ENCODE measurements at regions not wholly inside any gene's neighbourhood (a gene's known extent, or its start where the extent isn't known, plus 50 kb on each side); places are given as distances from the start of the nearest gene placed in this dataset.

DNA sequence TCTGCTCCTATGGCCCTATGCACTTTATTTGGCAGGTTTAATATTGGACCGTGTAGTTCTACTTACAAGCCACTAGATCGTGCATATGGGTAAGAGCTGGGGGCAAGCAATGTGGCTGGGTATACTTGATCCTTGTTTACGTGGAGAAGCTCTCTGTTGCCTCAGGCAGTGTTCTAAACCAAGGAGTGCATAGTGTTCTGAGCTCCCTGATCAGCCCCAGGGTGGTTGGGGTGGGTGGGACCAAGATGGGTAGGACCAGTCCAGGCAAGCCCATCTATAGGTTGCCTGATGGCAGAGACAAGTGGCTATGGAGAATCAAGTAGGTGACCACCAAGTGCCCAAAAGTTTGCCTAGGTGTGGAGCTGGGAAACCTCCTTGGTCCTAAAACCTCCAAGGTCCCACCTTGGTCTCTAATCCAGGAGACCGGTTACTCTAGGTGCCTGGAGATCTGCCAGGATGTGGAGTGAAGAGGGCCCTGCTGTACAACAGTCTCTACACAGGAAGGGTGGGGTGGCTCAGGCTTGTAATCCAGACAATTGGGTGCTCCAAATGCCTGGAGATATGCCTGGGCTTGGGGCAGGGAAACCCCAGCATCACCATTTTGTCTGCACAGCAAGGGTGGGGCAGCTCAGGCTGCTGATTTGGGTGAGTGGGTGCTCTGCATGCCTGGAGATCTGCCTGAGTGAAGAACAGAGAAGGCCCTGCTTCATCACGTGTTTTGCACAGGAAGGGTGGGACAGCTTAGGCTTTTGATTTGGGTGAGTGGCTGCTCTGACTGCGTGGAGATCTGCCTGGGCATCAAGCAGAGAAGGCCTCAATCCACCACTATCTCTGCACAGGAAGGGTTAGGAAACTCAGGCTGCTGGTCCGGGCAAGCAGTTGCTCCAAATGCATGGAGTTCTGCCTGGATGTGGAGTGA lies 659.8 kb downstream of the TLE4 start:
- no peak for DNase-seq (ENCODE audit: low spot score)

DNA sequence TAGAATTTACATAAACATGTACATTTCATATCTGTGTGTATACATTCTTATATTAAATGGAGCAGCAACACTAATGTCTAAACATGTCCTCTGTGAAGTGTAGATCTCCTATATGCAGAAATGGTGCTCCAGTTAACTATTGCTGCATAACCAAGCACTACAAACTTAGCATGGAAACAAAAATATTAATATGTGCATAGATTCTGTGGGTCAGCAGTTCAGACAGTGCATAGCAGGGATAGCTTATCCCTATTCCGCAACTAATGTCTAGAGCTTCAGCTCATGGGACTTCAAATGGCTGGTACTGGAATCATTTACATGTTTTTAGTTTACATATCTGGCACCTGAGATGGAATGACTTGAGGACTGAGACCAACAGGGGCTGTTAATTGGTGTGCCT lies 652.1 kb downstream of the TLE4 start:
- DNase-seq (ENCODE audit: low spot score): no peak

DNA sequence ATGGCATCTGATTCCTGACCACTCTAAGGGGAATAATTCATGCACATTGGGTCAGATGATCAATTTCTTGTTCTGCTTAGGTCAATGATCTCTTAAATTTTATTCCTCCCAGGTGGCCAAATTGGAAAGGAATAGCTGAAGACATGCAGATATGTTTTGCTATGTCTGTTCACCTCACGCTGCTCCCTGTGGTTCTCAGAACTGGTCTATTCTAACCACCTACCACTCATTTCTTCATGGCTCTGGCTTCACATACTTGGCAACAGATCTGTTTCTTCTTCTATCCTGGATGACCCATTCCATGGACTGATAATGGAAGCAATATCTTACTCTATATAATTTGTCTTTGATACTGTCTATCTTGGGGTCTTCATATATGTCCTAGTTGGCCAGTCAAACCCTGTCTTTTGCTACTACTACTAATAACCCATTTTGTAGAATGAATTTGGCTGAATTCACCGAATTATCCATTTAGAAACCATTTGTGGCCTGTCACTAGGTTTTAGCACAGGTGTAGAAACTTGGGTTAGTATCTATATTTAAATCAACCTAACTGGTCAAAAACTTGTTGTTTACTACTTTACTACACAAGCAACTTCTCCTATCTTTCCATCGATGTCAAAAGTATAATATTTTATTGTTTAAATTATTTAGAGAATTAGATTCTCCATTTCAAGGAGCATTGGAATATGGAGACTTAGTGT lies 650.9 kb downstream of the TLE4 start:
- DNase-seq (ENCODE audit: low spot score): no peak

DNA sequence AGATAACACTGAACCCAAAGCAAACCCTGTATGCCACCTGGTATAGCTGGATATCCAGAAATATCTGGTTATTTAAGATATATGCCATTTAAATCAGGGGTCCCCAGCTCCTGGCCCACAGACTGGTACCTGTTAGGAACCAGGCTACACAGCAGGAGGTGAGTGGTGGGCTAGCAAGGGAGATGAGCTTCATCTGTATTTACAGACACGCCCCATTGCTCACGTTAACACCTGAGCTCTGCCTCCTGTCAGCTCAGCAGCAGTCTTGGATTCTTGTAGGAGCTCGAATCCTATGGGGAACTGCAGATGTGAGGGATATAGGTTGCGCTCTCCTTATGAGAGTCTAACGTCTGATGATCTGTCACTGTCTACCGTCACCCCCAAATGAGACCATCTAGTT lies 646.6 kb downstream of the TLE4 start:
- no peak for DNase-seq (ENCODE audit: low spot score)

DNA sequence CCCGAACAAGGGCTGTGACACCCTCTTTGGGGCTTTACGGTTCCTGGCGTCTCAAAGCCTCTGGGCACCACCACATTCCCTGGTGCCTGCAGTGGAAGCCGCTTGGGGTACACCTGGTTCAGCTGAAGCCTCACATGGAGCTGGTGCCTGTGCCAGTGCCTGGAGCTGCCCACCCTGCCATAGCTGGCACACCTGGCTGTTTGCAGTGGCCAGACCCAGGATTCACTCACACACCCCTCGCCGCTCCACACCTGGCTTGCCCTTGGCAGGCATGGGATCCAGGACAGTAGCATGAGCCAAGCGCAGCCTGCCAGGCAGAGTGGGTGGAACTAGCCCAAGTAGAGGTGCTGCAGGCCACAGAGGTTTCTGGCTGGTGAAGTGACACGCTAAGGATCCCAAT lies 641.8 kb downstream of the TLE4 start:
- DNase-seq (ENCODE audit: low spot score): no peak

DNA sequence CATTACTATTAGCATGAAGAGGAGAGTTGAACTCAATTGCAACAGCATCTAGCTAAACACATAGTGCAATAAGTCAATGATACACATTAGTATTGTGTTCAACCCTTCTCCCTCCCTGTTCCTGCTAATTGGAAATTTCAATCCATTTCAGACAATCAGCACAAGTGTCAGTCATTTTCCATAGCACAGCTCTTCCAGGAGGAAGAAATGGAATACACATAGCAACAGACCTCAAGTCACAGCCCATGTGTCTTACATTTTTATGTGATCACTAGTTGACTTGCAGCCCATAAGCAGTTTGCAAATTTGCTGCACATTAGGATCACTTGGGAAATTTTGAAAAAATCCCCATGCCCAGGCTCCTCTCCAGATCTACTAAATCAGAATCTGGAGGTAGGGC lies 636.9 kb downstream of the TLE4 start:
- no peak for DNase-seq (ENCODE audit: low spot score)

DNA sequence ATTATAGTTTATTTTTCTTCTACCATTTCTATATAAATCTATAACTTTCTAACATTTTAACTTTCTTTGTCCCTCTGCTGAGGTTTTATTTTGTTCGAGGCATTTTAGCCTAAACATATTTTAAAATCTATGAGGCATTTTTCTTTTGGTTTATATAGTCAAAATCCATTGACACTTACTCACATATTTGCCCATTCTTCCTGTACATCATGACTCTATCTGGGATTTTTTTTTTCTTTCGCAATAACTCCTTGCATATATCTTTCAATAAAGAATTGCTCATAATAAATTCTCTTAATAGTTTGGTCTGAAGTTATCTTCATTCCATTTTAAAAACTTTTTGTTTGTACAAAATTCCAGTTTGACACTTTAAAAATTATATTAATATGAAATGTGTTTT lies 632.3 kb downstream of the TLE4 start:
- no peak for DNase-seq (ENCODE audit: low spot score)

DNA sequence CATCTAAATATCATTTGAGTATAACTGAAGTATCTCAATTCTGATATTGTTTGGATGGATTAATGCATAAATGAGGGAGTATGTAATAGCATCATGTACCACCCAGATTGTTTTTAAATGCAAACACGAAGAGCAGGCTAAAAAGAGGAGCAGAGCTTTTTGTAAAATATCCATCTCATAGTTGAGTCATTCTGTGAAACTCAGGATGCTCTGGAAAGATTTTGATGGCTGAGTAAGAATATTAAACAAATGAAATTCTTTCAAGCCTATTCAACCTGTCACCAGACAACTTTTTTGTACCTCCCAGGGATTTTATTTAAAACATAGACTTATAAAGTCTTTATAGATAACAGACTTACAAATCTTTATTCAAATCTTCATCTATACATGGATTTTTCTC lies 625.9 kb downstream of the TLE4 start:
- peak; percentile 12 for DNase-seq (ENCODE audit: low spot score)

DNA sequence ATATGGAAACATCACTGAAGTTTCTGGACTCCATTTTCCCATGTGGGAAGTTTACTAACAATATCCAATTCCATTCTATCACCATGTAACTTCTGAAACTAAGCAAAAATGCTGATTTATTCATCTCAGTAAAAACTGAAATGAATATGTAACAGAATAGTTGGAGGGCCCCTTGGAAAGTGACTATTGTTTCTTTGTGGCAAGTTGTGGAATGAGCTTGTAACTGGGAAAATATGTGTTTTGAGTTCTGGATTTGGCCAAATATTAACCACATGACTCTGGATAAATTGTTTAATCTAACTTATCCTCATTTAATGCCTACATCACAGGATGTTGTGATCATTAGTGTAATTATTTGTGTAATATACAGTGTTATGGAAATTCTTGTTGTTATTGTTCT lies 619.3 kb downstream of the TLE4 start:
- DNase-seq (ENCODE audit: low spot score): peak; percentile 18

DNA sequence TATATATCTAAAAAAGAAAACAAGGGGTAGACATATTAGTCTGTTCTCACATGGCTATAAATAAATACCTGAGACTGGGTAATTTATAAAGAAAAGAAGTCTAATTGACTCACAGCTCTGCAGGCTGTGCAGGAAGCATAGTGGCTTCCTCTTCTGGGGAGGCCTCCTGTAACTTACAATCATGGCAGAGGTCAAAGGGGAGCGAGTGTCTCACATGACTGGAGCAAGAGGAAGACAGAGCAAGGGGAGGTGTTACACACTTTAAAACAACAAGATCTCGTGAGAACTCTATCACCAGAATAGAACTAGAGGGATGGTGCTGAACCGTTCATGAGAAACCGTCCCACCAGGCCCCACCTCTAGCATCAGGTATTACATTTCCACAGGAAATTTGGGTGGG lies 616.8 kb downstream of the TLE4 start:
- DNase-seq (ENCODE audit: low spot score): peak; percentile 20

DNA sequence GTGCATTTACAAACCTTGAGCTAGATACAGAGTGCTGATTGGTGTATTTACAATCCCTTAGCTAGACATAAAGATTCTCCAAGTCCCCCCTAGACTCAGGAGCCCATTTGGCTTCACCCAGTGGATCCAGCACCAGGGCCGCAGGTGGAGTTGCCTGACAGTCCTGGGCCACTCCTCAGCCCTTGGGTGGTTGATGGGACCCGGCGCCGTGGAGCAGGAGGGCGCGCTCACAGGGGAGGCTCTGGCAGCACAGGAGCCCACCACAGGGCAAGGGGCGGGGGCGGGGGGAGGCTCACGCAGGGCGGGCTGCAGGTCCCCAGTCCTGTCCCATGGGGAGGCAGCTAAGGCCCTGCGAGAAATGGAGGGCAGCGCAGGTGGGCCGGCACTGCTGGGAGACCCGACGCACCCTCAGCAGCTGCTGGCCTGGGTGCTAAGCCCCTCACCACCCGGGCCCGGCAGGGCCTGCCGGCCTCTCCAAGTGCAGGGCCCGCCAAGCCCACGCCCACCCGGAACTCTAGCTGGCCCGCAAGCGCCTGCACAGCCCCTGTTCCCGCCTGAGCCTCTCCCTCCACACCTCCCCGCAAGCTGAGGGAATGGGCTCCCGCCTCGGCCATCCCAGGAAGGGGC lies 613.5 kb downstream of the TLE4 start:
- no peak for DNase-seq (ENCODE audit: low spot score)

DNA sequence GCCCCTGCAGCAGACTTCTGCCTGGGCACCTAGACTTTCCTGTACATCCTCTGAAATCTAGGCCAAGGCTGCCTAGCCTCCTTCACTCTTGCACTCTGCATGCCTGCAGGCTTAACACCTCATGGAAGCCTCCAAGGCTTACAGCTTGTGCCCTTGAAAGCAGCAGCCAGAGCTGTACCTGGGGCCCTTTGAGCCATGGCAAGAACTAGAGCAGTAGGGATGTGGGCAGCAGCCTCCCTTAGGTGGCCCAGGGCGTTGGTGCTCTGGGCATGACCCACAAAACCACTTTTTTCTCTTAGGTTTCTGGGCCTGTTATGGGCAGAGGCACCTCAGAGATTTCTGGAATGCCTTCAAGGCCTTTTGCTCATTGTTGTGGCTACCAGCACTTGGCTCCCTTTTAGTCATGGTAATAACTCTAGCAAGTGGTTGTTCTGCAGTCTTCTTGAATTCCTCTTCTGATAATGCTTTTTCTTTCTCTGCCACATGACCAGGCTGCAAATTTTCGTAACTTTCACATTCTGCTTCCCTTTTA lies 606.2 kb downstream of the TLE4 start:
- peak; percentile 37 for DNase-seq (ENCODE audit: low spot score)

DNA sequence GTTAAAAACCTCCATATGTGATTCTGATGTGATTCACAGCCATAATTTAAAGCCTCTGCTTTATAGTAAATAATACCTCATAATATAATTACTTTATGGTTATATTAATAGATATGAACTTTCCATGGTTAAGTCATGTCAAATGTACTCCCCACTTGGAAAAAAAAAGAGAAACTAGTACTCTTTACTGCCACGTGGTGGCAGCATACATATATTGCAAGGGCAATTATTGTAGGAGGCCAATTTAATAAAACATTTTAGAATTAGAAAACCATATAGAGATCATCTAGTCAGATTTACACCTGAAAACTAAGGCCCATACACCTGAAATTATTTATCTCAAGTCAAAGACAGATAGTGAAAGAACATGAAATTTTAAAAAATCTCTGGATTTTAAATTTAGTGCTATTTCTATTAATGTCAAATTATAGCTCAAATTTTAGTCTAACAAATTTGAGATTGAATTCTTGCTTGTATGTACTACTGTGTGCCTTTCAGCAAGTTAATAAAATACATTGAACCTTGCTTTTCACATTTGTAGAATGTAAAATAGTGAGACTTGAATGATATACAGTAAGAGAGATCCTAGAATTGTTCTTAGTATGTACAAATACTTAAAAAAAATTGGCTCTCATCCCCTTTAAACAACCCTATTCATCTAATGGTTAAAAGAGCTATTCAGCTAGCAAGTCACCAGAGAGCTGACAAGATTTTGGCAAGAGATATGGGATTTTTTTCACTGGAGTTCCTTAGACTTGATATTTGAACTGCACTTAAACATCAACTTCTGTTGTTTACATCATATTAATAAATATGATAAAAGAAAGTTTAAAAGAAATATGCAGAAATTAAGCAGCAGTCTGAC lies 603.8 kb downstream of the TLE4 start:
- DNase-seq (ENCODE audit: low spot score): peak; percentile 50

DNA sequence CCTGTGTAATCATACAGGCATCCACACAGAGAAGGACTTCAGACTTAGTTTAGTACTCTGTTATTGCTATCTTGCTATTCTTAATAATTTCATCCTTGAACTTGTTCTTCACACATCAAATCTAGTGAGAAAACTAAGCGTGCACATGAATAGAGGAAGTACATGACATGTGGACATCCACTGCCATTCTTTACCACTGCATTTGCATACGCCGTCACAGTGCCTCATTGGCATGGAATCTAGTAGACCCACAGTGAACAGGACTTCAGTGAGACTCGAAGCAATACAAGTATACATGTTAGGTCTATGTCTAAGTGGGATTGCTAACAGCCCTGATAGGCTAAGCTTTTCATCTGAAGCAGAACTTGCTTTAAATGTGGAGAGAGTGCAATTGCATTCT lies 592.1 kb downstream of the TLE4 start:
- DNase-seq (ENCODE audit: low spot score): no peak

DNA sequence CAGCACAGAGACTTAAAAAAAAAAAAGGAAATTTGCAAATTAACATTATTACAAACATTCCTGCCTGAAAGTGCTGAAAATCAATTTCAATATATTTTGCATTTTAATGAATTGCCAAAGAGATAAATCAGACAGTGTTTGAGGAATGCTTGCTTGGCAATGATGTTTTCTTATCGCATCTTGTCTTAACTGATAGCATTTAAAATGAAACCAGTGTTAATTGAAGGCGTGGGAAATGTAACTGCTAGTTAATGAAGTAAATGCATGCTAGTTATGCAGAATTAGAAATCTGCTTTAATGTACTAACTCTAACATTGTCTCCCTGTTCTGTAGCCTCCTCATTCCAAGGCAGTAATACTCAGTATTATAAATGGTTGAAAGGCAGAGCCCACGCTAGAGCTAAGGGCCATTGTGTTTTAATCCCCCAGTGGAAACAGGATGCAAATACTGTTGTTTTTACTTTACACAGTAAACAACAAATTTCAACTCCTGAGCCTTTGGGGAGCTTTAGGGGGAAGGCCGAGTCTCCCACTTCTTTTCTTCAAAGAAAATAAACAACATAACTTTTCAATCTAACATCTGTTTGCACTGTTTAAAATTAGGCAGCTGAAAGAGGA lies 586.9 kb downstream of the TLE4 start:
- no peak for DNase-seq (ENCODE audit: low spot score)

DNA sequence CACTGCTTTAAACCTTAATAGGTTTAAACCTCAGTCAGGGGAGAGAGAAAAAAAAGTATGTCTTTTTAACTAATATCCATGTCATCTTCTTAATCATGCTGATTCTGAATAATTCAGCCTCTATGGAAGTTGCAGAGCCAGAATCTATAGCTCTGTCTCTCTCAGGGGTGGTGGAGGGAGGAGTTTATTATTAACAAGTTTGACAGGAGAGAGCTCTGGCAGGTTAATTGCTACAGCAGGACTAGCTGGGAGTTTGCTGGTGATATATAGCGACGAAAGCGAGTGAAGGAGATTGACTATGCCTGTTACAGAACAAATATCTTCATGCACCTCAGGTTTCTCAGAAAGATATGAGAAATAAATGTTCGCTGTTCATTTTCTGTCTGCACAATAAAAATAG lies 586.4 kb downstream of the TLE4 start:
- no peak for DNase-seq (ENCODE audit: low spot score)

DNA sequence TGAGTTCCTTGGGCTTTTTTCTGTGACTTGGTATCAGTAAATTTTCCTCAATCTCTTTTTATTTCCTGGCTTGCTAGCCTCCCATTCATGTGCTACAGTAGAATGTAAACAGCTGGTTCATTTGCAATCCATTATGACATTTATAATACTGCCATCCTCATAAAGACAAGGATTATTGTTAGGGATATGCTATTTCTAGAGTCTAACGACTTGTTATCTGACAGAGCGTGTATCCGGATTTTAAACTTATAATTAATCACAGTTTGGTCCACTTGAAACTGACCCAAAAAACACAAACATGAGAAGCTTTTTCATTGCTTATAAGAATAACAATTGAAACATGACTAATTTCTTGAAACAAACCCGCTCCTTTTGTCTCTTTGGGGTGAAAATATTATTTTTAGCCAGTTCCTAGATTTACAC lies 585.8 kb downstream of the TLE4 start:
- no peak for DNase-seq (ENCODE audit: low spot score)

DNA sequence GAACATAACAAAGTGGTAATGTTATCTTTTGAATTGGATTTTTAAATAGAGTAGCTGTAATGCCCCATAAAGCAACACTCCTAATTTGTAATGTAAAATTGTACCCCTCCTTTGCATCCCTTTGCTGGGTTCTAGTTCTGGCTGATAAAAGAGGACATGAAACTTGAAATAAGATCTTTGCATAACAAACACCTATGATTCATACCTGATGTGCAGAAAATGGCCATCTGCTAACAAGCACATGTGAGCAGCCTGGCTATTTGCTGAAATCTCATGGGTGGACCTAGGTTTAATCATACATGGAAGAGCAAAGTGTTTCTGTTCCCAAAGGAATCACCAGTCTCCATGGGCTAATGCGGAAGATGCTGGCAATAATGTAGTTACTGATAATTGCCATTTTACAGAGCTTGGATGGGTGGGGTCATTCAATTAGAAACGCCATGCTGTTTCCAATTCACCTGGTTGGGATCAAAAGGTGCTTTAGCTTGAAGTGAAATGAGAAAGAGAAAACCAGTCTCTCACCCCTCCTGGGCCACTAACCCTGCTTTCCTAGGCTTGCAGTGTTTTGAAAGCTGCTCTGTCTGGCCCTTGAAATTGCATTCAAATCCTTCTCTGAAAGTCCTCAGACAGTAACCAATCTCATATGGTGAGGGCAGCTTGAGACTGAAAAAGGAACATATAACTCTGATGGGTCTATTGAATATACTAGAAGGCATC lies 585.1 kb downstream of the TLE4 start:
- peak; percentile 5 for DNase-seq (ENCODE audit: low spot score)

DNA sequence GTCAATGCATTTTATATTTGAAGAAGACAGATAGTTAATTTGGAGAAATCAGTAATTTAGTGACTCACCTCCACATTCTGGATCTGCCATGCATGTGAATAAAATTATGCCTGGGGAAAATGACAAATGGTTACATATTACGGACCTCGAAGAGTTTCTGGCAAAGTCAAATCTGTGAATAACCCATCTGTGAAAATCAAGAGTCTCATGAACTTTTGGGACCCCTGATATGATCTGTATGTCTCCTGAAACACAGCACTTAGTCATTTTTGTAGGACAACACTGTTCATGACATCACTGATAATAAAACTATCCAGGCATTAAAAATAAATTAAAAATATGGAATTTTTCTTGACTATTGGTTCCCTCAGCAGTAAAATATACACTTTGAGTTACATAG lies 584.5 kb downstream of the TLE4 start:
- no peak for DNase-seq (ENCODE audit: low spot score)

DNA sequence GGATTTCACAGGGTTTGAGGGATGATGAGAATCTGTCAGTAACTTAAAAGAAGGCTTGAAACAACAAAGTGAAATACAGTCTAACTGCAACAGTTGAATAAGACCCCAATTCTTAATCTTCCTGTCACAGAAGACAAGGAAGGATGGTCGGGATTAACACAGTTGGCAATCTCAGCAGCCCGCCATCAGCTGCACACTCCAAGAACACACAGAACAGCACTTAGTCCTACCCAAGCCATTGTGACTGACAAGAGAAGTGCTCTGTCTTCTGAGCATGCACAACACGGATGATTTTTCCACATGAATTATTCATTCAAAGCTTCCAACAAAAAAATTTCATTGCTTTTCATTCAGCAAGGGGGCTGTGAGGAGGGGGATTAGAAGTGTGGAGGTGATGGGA lies 576.1 kb downstream of the TLE4 start:
- no peak for DNase-seq (ENCODE audit: low spot score)

DNA sequence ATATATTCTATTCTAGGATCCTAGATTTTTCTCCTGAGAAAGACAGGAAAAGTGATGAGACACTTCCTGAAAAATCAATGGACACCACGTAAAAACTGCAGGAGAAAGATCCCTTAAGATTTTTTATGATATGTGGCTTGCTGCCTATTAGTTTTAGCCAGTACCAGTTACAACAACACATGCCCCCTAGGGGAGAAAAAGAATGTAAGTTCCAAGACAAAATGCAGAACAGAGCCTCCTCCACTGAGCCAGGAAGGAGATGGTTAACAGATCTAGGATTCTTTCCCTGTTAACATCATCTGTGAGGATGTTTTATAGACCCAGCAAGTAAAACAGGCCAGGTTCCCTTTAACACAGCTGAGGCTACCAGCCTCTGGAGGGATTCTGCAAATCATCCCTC lies 574.7 kb downstream of the TLE4 start:
- peak; percentile 15 for DNase-seq (ENCODE audit: low spot score)
